ENCODE measurements at regions not wholly inside any gene's neighbourhood (a gene's known extent, or its start where the extent isn't known, plus 50 kb on each side); places are given as distances from the start of the nearest gene placed in this dataset.

DNA sequence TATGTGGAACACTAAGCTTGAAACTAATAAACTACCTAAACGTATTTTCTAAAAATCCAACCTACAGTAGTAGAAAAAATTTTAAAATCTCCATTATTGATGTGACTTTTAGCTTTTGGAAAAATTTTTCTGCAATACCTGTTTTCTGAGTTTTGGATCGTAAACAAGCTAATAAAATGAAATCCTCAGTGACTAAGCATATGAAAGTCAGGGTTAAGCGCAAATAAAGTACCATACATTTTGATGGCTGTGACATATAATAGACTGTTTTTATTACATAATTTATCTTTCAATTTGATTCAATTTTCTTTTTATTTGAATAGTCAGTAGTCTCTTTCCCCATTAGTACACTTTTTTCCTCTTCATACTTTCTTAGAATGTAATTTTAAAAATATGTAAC, 683.6 kb downstream of the NUP35 start:
- Histone ChIP-seq H3K4me1 (no peaks in the 10 kb centered on the region), H3K36me3 (no peaks in the 10 kb centered on the region), H3K4me3 (no peak overlapping the region), H3K27ac (replicated peaks) (no peak overlapping the region), H3K27me3 (ENCODE audit: low read depth) (no peaks in the 10 kb centered on the region), H3K9me3 (replicated peaks) (peaks cover 12% of the 10 kb centered on the region)
- intact Hi-C loops (cut with micrococcal nuclease) = no loop called here
- TF ChIP-seq, protein P1, sequence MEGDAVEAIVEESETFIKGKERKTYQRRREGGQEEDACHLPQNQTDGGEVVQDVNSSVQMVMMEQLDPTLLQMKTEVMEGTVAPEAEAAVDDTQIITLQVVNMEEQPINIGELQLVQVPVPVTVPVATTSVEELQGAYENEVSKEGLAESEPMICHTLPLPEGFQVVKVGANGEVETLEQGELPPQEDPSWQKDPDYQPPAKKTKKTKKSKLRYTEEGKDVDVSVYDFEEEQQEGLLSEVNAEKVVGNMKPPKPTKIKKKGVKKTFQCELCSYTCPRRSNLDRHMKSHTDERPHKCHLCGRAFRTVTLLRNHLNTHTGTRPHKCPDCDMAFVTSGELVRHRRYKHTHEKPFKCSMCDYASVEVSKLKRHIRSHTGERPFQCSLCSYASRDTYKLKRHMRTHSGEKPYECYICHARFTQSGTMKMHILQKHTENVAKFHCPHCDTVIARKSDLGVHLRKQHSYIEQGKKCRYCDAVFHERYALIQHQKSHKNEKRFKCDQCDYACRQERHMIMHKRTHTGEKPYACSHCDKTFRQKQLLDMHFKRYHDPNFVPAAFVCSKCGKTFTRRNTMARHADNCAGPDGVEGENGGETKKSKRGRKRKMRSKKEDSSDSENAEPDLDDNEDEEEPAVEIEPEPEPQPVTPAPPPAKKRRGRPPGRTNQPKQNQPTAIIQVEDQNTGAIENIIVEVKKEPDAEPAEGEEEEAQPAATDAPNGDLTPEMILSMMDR (IDR thresholded peaks at IDR 0.05; ENCODE audit: borderline replicate concordance) = no peak
- no peak for DNase-seq

DNA sequence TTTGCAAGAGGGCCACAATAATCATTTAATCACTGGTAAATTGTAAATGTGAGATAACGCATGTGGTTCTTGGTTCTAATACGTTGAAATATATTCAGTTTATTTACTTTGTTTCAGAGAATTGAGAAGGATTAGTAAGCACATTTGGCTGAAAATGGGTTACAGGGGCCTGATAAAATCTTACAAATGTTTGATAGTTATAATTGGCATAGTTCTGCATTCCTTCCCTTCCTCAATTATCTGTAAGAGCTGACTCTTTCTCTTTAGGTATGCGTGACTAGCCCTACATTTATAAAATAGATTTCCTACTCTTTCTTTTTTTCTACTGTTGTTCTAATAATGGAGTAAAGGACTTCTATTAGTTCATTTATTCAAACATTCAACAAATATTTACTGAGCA, 685.2 kb downstream of the NUP35 start:
- H3K4me3 ChIP-seq = no peak overlapping the region

DNA sequence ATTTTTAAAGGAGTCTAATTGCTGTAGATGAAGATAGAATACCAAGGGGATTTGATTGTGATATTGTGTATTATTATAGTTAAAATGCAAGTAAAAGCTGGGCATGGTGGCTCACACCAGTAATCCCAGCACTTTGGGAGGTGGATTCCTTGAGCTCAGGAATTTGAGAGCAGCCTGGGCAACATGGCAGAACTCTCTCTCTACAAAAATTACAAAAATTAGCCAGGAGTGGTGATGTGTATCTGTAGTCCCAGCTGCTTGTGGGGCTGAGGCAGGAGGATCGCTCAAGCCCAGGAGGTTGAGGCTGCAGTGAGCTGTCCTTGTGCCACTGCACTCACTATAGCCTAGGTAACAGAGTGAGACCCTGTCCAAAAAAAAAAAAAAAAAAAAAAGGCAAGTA, 687.0 kb downstream of the NUP35 start:
- H3K9me3 ChIP-seq (replicated peaks) = peaks cover 1% of the 10 kb centered on the region
- H3K4me3 ChIP-seq = no peak overlapping the region
- no peaks in the 10 kb centered on the region for H3K27me3 ChIP-seq (ENCODE audit: low read depth)
- H3K36me3 ChIP-seq = no peaks in the 10 kb centered on the region
- H3K27ac ChIP-seq (replicated peaks) = no peak overlapping the region
- TF ChIP-seq, protein P1 (IDR thresholded peaks at IDR 0.05; ENCODE audit: borderline replicate concordance) = no peak
- intact Hi-C loops (cut with micrococcal nuclease) = no loop called here
- H3K4me1 ChIP-seq = no peaks in the 10 kb centered on the region
- no peak for DNase-seq

More for the DNA sequence above, 685.2 kb downstream of the NUP35 start:
- H3K9me3 ChIP-seq (replicated peaks) = no peaks in the 10 kb centered on the region
- intact Hi-C loops (cut with micrococcal nuclease) = no loop called here
- no peaks in the 10 kb centered on the region for H3K27me3 ChIP-seq (ENCODE audit: low read depth)
- no peaks in the 10 kb centered on the region for H3K36me3 ChIP-seq
- no peak for DNase-seq
- TF ChIP-seq, protein P1 (IDR thresholded peaks at IDR 0.05; ENCODE audit: borderline replicate concordance) = no peak
- no peaks in the 10 kb centered on the region for H3K4me1 ChIP-seq
- no peak overlapping the region for H3K27ac ChIP-seq (replicated peaks)

DNA sequence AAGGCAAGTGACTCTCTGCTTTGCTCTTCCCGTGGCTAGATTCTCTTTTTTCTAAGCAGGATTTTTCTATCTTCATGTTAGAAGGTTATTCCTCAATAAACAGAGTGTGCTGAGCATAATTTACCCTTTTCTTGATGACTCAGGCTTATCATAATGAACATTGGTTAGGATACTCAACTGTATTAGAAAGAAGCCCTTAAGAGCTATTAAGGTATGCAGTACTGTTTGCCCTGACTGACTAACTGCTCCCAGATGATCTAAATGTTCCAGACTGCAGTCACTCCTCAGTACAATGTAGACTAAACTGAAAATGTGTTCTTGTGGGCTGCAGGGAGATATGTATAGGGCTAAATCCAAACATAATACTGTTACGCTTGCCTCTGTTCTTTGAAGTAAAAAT, 687.8 kb downstream of the NUP35 start:
- H3K4me1 ChIP-seq = no peaks in the 10 kb centered on the region
- intact Hi-C loops (cut with micrococcal nuclease) = no loop called here
- no peak overlapping the region for H3K27ac ChIP-seq (replicated peaks)
- H3K4me3 ChIP-seq = no peak overlapping the region
- H3K36me3 ChIP-seq = no peaks in the 10 kb centered on the region
- TF ChIP-seq, protein P1 (IDR thresholded peaks at IDR 0.05; ENCODE audit: borderline replicate concordance) = no peak
- DNase-seq = no peak
- H3K27me3 ChIP-seq (ENCODE audit: low read depth) = no peaks in the 10 kb centered on the region
- peaks cover 9% of the 10 kb centered on the region for H3K9me3 ChIP-seq (replicated peaks)

DNA sequence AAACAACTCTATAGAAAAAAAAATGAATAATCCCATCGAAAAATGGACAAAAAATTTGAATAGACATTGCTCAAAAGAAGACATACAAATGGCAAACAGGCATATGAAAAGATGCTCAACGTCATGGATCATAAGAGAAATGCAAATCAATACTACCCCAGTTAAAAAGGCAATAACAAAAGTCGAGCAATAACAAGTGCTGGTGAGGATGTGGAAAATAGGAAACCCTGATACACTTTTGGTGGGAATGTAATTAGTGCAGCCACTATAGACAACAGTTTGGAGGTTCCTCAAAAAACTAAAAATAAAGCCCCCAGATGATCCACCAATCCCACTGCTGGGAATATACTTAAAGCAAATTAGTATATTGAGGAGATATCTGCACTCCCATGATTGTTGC, 701.5 kb downstream of the NUP35 start:
- Histone ChIP-seq H3K4me3 (no peak overlapping the region), H3K9me3 (replicated peaks) (peaks cover 58% of the 10 kb centered on the region), H3K27ac (replicated peaks) (no peak overlapping the region), H3K27me3 (ENCODE audit: low read depth) (no peaks in the 10 kb centered on the region), H3K4me1 (no peaks in the 10 kb centered on the region), H3K36me3 (no peaks in the 10 kb centered on the region)
- intact Hi-C loops (cut with micrococcal nuclease) = no loop called here
- TF ChIP-seq, protein P1 (IDR thresholded peaks at IDR 0.05; ENCODE audit: borderline replicate concordance) = no peak
- DNase-seq = no peak

DNA sequence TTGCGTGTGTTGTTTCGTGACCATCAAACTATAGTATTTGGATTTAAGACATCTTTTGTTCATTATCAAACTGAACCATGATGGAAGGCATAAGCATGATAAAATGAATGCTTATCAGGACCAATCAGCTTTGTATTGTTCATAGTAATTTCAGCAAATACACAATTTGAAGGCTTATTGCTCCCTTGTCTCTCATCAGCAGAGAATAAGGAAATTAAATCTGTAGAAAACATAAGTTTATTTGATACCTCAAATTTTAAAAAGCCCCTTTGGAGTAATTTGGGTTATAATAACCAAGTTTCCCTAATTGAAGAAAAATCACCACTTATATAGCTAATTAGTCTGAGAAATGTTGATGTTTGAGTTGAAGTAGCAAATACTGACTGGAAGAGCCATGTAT, 705.7 kb downstream of the NUP35 start:
- peaks cover 22% of the 10 kb centered on the region for H3K9me3 ChIP-seq (replicated peaks)
- no peaks in the 10 kb centered on the region for H3K27me3 ChIP-seq (ENCODE audit: low read depth)
- no peaks in the 10 kb centered on the region for H3K36me3 ChIP-seq
- no peaks in the 10 kb centered on the region for H3K4me1 ChIP-seq
- TF ChIP-seq, protein P1 (IDR thresholded peaks at IDR 0.05; ENCODE audit: borderline replicate concordance) = no peak
- intact Hi-C loops (cut with micrococcal nuclease) = no loop called here
- H3K27ac ChIP-seq (replicated peaks) = no peak overlapping the region
- H3K4me3 ChIP-seq = no peak overlapping the region
- DNase-seq = no peak

All from left ventricle myocardium inferior (tissue), 1 donor.